NCI-H82 treated with DMSO at 0.1 percent for 48 hours (cell line): ENCODE measurements at regions not wholly inside any gene's neighbourhood (a gene's known extent, or its start where the extent isn't known, plus 50 kb on each side); places are given as distances from the start of the nearest gene placed in this dataset.
"Not testable (repeated sequence)": the region's sequence is repeated elsewhere in the genome, so short reads cannot be mapped to it uniquely, and the experiment has no call there.

ENCODE experiments used
- DNase-seq: peaks from one replicate; lab custom pipeline; 2025; ENCODE audit not compliant: unreplicated experiment; lab: John Stamatoyannopoulos, UW

DNA sequence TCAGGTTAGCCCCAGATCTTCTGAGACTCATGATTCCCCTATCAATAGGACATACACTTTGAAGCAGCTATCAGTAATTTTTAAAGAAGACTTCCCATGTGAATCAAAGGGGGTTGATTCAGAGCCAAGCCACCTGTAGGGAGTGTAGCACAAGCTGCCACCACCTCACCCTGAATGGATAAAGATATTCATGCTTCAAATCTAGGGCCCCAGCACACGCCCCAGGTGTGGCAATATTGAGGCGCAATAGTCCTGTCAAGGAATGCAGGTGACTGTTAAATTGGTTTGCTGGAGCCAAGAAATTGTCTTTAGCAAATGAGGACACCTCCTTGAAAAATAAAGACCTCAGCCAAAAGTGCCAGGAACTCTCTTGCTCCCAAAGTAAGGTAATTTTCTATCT, 404.4 kb downstream of the MAFB start:
- DNase-seq: no peak

DNA sequence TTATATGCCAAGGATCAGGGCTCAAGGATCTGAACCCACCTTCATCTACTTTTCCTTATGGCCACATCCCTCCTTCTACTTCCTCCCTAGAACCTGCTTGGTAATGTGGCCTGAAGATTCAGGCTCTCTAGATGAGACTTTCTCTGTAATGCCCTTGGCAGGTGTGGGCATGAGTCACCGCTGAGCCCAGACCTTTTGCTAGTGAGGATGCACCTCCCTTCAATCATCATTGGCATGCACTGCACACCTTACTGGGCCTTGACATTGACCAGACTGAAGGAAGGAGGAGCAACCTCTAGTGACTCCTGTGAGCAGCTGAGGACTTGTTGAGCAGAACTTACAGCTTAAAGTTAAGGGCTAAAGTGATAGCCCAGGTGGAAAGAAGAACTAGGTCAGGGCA, 405.3 kb downstream of the MAFB start:
- no peak for DNase-seq

DNA sequence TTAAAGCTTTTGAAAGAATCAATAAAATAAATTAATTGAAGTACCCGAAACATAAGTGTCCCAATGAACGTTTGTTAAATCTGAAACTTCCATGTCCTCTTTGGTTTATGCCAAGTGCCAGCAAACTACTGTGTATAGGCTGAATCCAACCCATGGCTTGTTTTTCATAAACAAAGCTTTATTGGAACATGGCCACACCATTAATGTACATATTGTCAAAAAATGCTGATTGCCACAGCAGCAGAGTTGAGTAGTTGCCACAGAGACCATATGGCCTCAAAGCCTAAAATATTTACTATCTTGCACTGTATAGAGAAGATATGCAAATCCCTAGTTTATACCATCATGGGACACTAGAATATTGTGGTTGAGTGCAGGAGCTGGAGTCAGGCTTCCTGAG, 406.1 kb downstream of the MAFB start:
- no peak for DNase-seq

DNA sequence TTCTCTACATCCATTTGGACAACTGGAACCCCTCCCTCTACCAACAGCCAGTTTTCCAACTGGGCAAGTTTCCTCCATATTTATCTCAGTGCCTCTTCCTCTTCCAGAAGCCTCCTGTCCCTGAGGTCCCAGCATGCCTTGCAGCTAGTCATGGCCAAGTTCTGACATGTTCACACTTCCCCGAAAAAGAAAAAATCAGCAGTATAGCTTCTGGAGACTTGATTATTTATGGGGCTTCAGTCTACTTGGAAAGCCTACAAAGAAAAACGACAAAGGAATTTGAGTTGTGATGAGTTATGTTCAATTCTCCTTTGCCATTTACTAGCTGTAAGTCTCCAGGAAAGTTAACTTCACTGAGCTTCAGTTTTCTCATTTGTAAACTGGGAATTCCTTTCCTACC, 406.5 kb downstream of the MAFB start:
- DNase-seq: no peak

DNA sequence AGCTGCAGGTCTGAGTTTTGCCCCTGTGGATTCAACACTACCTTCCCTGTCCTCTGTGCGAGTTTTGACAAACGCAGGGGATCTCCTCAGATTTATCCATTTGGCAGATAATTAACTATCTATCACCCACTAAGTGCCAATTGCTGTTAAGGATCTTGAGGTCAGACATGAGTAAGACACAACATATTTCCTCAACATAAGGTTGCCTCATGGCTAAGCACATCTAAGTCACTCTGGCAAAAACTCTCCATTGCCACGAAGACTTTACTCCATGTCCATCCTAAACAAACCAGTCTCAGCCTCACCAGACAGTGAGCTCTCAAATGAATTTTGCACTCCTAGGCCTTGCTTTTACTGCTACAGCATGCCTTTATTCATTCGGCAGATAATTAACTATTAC, 408.4 kb downstream of the MAFB start:
- no peak for DNase-seq

DNA sequence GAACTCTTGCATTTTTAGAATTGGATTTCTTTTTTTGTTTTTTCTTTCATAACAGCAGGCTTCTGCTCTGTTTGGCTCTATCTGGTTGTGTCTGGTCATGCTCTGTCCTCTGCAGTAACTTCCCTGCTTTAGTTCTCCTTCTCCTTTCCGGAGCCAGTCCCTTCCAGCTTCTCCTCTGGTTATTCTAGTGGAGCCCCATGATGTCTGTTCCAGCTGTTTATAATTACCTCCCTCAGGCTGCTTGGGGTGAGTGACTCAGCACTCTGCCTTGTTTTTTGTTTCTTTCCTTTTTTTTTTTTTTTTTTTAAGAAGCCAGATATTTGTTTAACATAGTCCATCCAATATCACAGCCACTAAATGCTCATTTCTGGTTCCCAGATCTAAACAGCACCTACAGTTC, 409.6 kb downstream of the MAFB start:
- DNase-seq: no peak

DNA sequence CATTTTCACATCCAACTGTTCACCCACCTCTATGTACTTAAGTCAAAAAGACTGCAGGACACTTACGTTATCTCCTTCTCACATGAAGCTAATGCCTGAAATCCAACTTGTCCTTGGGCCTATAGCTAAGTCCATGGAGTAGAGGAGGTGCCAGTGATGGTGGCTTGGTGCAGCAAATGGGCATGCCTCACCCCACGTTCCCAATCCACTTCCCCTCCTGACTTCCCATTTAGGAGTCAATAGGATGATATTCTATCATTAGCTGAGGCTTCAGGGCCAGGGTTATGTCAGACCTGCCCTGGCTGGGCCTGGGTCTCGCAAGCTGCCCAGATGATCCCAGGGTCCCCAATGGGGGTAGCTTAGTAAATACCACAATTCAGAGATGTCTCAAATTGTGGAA, 410.4 kb downstream of the MAFB start:
- no peak for DNase-seq

DNA sequence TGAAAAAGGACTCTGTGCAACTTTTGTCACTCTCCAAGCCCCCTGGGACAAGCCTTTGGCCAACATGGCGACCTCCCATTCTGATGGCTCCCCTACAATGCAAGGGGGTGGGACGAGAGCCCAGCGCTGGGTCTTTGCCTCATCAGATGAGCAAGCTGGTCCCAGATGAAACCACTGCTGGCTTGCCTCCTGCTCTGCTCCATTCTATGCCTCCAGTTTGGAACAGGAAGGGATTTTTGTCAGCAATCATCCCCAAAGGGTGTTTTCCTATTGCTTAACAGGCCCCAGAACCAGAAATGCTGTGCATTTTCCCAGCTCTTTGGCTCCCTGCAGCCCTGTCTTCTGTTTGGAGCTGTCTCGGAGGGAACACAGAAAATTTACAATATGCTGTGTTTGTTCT, 412.7 kb downstream of the MAFB start:
- DNase-seq: no peak

DNA sequence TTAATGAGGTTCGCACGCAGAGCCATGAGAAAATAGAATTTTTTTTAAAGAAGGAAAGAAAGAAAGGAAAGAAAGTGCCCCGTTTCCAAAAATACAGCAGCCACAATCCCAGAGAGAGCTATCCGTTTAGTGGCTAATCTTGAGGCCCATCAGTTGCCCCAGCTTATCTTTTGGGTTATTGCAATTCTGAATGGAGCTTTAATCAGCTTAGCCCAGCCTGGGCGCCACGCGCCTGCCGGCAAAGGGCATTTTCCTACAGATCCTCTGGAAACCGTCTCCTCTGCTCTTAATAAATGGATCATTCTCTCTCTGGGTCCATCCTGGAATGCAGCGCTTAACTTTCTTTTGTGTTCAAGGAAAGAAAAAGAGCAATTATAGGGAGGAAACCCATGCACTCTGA, 413.3 kb downstream of the MAFB start:
- peak; percentile 87 for DNase-seq

DNA sequence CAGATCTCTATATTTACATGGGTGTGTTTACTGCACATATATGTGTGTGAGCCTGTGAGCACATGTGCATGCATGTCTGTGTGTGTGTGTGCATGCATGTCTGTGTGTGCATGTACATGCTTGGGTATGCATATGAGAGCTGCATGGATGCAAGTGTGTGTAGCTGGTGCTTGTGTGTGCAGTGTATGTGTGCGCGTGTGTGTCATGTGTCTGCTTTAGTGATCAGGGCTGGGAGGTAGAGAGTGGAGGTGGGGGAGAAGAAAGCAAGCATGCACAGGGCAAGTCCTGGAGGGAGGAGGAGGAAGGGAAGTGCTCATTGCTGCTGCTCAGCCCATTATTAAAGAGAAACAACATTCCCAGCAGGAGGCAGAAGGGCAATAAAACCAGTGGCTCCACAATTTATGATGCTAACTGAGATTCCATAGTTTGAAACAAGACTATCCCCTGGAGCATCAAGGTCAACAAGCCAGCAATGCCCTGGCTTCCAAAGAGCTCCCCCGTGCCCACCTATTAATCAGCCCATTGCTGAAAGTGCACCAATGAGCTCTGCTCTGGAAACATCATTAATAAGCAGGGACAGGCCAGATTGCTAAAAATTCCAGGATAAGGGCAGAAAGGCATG, 414.0 kb downstream of the MAFB start:
- DNase-seq: peak; percentile 65

DNA sequence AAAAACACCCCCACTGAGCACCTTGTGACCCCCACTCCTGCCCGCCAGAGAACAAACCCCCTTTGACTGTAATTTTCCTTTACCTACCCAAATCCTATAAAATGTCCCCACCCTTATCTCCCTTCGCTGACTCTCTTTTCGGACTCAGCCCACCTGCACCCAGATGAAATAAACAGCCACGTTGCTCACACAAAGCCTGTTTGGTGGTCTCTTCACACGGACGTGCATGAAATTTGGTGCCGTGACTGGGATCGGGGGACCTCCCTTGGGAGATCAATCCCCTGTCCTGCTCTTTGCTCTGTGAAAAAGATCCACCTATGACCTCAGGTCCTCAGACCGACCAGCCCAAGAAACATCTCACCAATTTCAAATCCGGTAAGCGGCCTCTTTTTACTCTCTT, 419.8 kb downstream of the MAFB start:
- DNase-seq: not testable (repeated sequence)

DNA sequence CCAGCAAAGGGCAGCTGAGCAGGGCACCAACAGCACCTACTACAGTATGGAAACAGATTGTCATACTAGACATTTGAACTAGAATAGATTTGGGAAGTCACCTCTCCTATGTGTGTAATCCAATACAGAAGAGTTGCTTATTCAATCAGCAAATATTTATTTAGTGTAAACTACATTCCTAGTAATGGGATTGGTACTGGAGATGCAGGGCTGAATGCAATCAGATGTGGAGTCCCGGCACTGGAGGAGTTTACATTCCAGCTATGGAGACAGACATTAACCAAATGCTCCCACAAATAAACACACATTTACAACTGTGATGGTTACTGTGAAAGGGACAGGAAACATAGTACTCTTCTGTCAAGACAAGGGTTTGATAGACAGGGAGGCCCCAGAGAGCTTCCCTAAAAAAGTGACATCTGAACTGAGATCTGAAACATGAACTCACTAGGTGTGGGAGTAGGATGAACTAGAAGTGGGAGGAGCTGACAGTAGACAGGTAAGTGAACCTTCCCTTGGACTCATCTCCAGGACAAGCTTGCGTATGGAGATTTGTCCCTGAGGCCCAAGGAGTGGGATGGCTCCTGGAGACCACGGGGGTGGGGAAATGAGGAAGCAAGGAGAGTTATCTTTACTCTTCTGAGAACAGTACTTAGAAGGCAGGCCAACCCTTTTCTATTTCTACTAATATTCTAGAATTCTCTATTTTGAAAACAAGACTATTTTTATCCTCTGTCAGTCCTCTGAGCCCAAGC, 420.5 kb downstream of the MAFB start:
- DNase-seq: no peak

DNA sequence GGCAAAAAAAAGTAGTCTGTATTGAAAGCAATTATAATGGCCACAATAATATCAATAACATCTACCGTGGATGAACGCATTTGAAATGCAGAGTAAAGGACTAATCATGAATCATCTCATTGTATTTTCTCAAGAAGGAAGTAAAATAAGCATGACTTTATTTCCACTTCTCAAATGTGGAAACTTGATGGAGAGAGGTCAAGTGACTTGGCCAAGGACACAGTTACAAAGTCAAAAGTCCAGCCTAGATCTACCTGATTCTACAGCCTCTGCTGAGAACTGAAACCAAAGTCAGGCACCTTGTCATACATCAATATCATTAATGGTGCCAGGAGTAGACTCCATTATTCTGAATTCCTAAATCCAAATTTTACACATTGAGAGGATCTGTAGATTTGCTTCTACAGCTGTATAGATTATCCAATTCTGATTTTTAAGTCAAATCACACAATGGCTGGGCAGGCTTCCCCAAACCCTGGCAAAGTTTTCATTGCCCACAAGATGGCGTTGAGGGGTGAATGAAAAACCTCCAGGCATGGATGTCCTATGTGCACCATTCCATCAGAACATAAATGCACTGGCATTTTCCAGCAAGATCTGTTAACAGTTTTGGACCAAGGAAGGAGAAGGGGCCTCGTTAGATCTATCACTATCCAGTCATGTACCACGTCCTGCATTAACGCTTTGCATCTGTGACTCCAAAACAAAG, 423.1 kb downstream of the MAFB start:
- peak; percentile 28 for DNase-seq

DNA sequence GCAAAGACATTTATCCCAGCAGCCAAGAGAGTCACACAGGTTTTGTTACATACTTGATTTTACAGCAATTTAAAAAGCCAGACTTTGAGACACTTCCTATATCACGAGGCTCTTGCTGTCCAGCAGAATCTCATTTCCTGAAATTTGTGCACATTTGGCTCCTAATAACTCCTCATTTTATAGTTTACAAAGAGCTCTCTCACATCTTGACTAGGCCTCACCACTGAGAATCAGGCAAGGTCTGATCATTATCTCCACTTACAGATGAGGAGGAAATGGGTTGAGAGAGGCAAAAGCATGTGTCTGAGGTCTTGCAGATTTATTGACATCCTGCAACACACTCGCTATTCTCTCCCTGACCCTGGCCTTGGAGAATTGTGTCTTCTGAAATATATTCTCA, 426.8 kb downstream of the MAFB start:
- no peak for DNase-seq

DNA sequence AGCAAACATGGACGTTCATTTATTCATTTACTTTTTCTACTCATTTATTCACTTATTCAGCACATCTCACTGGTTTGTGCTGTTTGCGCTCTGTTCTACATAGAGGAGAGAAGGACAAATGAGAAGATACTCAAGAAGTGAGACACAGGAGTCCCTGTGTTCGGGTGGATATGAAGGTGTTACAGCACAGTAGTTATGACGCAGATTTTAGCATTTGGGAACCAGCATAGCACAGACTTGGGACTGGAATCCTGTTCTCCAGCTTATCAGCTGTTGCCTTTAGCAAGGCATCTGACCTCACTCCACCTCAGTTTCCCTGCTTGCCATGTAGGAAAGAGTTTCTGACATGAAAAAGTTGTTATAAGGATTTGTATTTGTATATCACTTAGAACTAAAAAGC, 430.1 kb downstream of the MAFB start:
- DNase-seq: no peak

DNA sequence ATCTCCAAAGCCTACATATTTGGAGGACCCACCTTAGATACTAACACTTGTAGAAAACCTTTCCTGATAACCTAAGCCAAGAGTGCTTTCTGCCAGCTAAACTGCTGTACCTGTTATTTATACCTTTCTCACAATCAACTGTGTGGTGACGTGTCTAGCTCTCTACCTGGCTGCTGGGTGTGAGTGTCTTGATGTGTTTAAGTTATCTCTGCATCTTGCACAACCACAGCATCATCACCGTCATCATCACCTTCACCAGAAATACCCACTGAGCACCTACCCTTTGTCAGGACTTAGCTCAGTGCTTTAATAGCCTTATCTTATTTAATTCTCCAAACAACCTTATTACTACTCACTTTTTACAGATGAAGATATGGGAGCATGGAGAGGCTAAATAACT, 431.3 kb downstream of the MAFB start:
- no peak for DNase-seq

DNA sequence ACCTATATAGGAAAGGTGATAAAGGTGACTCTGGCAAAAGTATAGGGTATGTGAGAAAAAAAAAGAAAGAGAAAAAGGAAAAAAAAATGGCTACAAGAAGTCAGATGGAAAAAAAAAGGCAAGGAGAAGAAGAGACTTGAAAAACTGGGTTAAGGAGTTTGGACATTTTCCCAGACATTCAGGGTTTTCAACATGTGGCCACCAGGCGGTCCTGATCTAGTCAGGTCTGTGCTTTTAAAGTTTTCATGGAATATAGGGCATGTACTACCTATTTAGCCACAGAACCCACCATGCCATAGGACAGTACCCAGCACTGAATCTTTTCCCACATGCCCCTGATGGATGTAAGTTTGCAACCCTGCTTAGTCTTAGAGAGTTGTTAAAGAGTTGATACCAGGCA, 433.7 kb downstream of the MAFB start:
- DNase-seq: no peak

DNA sequence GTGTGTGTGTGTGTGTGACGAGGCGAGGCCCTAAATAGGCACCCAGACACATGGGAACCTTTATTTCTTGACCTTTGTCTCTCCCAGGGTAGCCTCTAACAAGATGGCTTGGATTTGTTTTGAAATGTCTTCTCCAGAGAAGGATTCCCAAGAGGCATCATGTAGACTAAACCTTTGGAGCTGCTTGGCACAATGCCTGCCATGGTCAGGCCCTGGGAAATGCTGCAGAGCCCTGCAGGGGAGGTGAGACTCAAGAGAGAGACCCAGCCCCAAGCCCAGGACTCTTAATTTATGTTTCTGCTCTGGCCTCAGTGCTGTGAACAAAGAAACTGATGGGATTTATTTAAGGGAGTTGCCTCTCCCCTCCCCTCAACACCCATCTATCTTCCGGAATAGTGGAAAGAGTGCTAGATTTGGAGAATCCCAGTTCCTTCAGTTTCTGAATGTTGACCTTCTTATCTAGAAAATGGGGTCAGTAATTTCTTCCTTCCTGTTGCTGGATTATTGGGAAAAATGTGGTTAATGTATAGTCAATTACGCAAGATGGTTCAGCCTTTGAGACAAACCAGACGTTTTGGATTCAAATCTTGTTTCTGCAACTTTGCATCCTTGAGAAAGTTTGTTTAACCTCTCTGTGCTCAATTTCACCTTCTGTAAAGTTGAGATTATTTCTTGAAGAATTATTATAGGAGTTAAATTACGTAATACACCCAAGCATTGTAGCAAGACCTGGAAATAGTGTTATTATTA, 434.8 kb downstream of the MAFB start:
- no peak for DNase-seq

DNA sequence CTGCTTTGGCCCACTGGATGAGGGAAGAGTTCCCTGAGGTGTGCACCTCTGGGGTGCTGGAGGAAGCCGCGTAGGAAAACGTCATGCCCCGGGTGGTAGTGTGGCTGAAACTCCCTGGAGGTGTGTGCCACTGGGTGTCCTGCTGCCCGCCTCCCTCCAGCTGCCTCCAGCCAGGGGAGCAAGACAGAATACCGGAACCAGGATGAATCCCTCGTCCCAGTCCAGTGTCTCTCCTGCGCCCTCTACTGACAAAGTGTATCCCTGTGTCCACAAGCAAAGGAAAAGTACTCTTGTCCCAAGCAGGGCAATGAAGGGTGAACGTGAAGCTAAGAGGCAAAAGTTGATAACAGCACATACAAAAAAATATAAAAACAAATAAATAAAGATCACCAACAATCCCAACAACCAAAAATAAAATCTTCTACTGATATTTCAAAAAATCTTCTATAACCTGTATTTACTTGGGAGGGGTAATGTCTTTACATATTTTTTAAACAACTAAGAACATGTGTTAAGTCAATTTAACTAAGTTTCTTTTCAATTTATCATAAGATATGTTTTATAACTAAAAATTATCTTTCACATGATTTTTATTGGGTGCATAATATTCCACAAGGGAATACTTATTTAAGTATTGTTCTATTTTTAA, 437.6 kb downstream of the MAFB start:
- DNase-seq: peak; percentile 39

DNA sequence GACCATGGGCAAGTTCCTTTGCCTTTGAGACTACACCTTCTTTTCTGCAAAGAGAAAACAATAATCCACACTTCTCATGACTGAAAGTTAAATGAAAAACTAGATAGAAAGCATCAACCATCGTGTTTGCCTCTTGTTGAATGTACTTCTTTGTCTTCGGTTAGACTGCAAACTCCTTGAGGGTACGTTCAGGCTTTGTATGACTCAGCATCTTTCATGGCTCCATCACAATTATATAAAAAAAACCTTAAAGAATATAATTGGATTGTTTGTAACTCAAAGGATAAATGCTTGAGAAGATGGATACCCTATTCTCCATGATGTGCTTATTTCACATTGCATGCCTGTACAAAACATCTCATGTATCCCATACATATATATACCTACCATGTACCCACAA, 439.2 kb downstream of the MAFB start:
- no peak for DNase-seq

DNA sequence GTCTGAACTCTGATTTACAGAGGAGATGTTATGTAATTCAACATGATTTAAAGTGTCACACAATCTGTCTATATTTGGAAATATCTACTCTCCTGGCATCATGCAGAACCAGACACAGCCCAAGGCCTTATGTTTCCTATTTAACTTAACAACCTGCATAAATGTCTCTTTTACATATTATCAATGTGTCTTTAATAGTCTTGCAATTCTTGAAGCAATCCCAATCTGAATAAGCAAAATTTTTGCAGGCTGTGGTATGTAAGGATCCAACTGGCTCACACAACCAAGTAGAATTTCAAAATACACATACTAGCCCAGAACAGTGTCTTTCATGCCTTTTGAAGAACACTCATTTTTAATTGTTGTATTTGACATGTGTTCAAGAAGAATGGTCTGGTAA, 443.2 kb downstream of the MAFB start:
- DNase-seq: no peak
